ENCODE measurements at regions not wholly inside any gene's neighbourhood (a gene's known extent, or its start where the extent isn't known, plus 50 kb on each side); places are given as distances from the start of the nearest gene placed in this dataset.
A peak's percentile ranks its signal among the peaks of the same experiment; 100 is the strongest.
"Not testable (repeated sequence)": the region's sequence is repeated elsewhere in the genome, so short reads cannot be mapped to it uniquely, and the experiment has no call there.

GRCh38 chr1:34371179-34371578 lies 194.5 kb downstream of the C1orf94 start:
- not testable (repeated sequence) for DNase-seq

GRCh38 chr1:34371829-34372532 lies 195.3 kb downstream of the C1orf94 start:
- DNase-seq = no peak

- no peak for DNase-seq
These were observed 196.2 kb downstream of the C1orf94 start for GRCh38 chr1:34372891-34373290.

GRCh38 chr1:34373912-34374311 lies 197.2 kb downstream of the C1orf94 start:
- no peak for DNase-seq

GRCh38 chr1:34376531-34376930 lies 199.8 kb downstream of the C1orf94 start:
- DNase-seq = no peak

GRCh38 chr1:34378968-34379856 lies 202.5 kb downstream of the C1orf94 start:
- DNase-seq = peak; percentile 46

- DNase-seq = no peak
These were observed 203.2 kb downstream of the C1orf94 start for GRCh38 chr1:34379911-34380310.

- DNase-seq = no peak
These were observed 203.9 kb downstream of the C1orf94 start for GRCh38 chr1:34380526-34381124.

GRCh38 chr1:34389974-34390373 lies 213.3 kb downstream of the C1orf94 start:
- no peak for DNase-seq

- DNase-seq = no peak
These were observed 219.3 kb downstream of the C1orf94 start for GRCh38 chr1:34396042-34396441.

- no peak for DNase-seq
These were observed 221.7 kb downstream of the C1orf94 start for GRCh38 chr1:34398241-34398915.

- no peak for DNase-seq
These were observed 222.2 kb downstream of the C1orf94 start for GRCh38 chr1:34398916-34399275.

- DNase-seq = no peak
These were observed 224.0 kb downstream of the C1orf94 start for GRCh38 chr1:34400675-34401074.

GRCh38 chr1:34403156-34403555 lies 226.4 kb downstream of the C1orf94 start:
- no peak for DNase-seq

- DNase-seq = no peak
These were observed 228.1 kb downstream of the C1orf94 start for GRCh38 chr1:34404804-34405203.

GRCh38 chr1:34405266-34405959 lies 228.7 kb downstream of the C1orf94 start:
- no peak for DNase-seq

- DNase-seq = peak; percentile 43
These were observed 229.7 kb downstream of the C1orf94 start for GRCh38 chr1:34406377-34406776.

- DNase-seq = peak; percentile 45
These were observed 230.3 kb downstream of the C1orf94 start for GRCh38 chr1:34406833-34407539.

- no peak for DNase-seq
These were observed 231.3 kb downstream of the C1orf94 start for GRCh38 chr1:34408011-34408410.

- DNase-seq = no peak
These were observed 233.1 kb downstream of the C1orf94 start for GRCh38 chr1:34409689-34410229.

GRCh38 chr1:34412598-34413370 lies 236.1 kb downstream of the C1orf94 start:
- no peak for DNase-seq

All from NCI-H1092 treated with DMSO at 0.1 percent for 48 hours (cell line).